Stomach (tissue), 4 donors: ENCODE measurements at regions not wholly inside any gene's neighbourhood (a gene's known extent, or its start where the extent isn't known, plus 50 kb on each side); places are given as distances from the start of the nearest gene placed in this dataset.

Experiments
- CTCF ChIP-seq, 7 experiments: fragments of 450-650 bp in 4 of 7; fragments of 200-600 bp in 3 of 7; sonication (generic) in 3 of 7; IDR thresholded peaks; one replicate each; pipeline ENCODE4 v1.5.1; 2016 to 2019; ENCODE audit warnings: antibody characterized with exemption in 7 of 7, control low read depth in 2 of 7, mild to moderate bottlenecking in 1 of 7
- POLR2A ChIP-seq, 4 donors: fragments of 450-650 bp; IDR thresholded peaks; one replicate each; pipeline ENCODE4 v1.6.1; 2016; ENCODE audit warnings: antibody characterized with exemption in 4 of 4, control low read depth in 2 of 4, mild to moderate bottlenecking in 1 of 4, moderate library complexity in 1 of 4

DNA sequence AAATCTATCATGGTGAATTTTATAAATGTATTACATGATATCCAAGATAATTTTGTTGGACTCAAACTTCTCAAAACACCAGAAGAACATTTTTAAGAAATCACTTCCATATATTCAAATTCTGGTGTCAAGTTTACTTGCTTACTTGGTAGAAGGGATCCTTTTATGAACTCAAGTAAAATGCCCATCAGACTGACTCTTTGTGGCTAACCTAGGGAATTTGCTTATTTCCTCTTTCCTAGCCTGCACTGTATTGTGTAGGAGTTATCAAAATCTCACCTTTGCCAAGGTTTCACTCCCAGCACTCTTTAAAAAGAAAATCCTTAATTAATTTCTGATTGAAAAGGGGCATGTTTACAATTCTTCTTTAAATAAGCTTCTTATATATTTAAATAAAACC lies 196.5 kb downstream of the DUSP6 start:
- TF ChIP-seq CTCF (IDR thresholded peaks at IDR 0.05), result no peak
- TF ChIP-seq POLR2A (IDR thresholded peaks at IDR 0.05), result no peak
